ENCODE measurements at regions not wholly inside any gene's neighbourhood (a gene's known extent, or its start where the extent isn't known, plus 50 kb on each side); places are given as distances from the start of the nearest gene placed in this dataset.

DNA sequence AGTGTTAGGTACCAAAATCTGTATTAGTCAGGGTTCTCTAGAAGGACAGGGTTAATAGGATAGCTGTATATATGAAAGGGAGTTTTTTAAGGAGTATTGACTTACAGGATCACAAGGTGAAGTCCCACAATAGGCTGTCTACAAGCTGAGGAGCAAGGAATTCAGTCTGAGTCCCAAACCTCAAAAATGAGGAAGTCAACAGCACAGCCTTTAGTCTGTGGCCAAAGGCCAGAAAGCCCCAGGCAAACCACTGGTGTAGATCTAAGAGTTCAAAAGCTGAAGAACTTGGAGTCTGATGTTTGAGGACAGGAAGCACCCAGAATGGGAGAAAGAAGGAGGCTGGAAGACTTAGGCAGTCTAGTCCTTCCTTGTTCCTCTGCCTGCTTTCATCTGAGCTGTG is 487.5 kb upstream of the CHRM3 start:
- TF ChIP-seq, protein P1, sequence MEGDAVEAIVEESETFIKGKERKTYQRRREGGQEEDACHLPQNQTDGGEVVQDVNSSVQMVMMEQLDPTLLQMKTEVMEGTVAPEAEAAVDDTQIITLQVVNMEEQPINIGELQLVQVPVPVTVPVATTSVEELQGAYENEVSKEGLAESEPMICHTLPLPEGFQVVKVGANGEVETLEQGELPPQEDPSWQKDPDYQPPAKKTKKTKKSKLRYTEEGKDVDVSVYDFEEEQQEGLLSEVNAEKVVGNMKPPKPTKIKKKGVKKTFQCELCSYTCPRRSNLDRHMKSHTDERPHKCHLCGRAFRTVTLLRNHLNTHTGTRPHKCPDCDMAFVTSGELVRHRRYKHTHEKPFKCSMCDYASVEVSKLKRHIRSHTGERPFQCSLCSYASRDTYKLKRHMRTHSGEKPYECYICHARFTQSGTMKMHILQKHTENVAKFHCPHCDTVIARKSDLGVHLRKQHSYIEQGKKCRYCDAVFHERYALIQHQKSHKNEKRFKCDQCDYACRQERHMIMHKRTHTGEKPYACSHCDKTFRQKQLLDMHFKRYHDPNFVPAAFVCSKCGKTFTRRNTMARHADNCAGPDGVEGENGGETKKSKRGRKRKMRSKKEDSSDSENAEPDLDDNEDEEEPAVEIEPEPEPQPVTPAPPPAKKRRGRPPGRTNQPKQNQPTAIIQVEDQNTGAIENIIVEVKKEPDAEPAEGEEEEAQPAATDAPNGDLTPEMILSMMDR (IDR thresholded peaks at IDR 0.05; ENCODE audit: low read length, missing control alignments) = no peak
- no peak overlapping the region for H3K4me3 ChIP-seq (replicated peaks; ENCODE audit: low read depth, low read length)
- no peak for DNase-seq (ENCODE audit: low read depth)

DNA sequence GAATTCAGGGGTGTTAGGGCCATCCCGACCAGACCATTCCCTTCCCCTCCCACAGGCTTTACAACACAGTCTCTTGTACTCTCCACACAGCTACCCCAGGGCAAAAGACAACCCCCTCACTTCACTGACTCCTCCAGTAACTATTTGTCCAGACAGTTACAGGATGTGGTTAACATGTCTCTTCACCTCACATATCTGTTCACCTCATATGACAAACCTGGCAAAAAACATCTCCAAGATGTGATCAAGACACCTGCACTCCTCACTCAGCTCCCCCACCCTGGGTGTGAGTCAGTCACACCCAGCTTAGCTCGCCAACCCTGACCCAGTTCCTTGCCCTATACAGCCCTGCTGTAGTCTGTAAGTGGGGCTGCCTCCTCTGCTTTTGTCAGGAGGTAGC is 490.5 kb upstream of the CHRM3 start:
- H3K4me3 ChIP-seq (replicated peaks; ENCODE audit: low read depth, low read length) = no peak overlapping the region
- no peak for DNase-seq (ENCODE audit: low read depth)
- TF ChIP-seq, protein P1 (IDR thresholded peaks at IDR 0.05; ENCODE audit: low read length, missing control alignments) = no peak

DNA sequence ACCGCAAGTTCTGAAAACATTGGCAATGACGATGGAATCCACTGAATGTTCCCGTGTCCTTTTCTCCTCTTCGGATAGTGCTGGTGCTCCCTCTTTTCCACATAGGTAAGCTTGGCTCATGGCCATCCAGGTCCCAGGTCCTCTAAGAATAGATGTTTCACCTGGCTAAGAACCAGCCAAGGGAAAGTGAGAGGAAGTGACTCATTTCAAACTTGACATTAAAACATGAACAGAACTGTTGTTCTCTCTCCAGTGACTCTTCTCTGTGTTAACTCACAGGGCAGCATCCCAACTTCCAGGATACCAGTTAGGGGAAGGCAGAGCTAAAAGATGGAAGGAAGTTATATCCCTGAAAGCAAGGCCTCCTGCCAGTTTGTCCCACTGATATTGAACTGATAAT is 493.8 kb upstream of the CHRM3 start:
- TF ChIP-seq, protein P1 (IDR thresholded peaks at IDR 0.05; ENCODE audit: low read length, missing control alignments) = no peak
- DNase-seq (ENCODE audit: low read depth) = no peak
- H3K4me3 ChIP-seq (replicated peaks; ENCODE audit: low read depth, low read length) = no peak overlapping the region

DNA sequence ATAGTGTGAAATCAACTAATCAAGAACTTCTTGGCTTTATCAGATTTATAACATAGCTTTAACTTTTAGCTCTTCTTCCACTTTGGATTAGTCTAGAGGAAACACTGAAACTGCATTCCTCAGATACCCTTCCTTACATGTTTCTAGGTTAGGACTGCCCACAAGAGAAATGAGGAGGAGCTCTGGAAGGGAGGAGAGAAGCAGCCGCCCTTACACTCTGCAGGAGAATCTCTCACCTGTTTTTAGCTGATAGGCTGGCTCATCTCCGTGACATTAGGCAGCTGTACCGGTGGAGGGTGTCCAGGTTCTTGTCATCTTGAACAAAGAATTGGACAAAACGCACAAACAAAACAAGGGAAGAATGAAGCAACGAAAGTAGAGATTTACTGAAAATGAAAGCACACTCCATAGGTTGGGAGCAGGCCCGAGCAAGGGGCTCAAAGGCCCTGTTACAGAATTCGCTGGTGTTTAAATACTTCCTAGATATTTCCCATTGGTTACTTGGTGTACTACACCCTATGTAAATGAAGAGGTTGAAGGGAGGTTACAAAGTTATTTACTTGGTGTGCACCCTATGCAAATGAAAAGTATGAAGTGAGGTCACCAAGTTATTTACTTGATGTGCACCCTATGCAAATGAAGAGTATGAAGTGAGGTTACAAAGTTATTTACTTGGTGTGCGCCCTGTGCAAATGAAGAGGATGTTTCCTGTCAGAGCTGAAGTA is 524.9 kb upstream of the CHRM3 start:
- TF ChIP-seq, protein P1 (IDR thresholded peaks at IDR 0.05; ENCODE audit: low read length, missing control alignments) = no peak
- no peak for DNase-seq (ENCODE audit: low read depth)

DNA sequence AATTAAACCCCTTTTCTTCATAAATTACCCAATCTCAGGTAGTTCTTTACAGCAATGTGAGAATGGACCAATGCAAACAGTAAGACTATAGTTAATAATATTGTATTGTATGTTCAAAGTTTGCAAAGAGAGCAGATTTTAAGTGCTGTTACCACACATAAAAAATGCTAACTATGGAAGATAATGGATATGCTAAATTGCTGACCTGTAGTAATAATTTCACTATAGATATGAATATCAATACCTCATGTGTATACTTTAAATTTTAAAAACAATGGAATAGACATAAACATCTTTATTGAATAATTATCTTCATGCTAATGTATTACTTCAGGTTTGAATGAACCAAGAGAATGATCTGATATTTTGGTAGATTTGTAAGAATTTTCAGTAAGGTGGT is 552.4 kb upstream of the CHRM3 start:
- DNase-seq (ENCODE audit: low read depth) = no peak
- TF ChIP-seq, protein P1 (IDR thresholded peaks at IDR 0.05; ENCODE audit: low read length, missing control alignments) = no peak

More for the DNA sequence above, 524.9 kb upstream of the CHRM3 start:
- no peak overlapping the region for H3K4me3 ChIP-seq (replicated peaks; ENCODE audit: low read depth, low read length)

DNA sequence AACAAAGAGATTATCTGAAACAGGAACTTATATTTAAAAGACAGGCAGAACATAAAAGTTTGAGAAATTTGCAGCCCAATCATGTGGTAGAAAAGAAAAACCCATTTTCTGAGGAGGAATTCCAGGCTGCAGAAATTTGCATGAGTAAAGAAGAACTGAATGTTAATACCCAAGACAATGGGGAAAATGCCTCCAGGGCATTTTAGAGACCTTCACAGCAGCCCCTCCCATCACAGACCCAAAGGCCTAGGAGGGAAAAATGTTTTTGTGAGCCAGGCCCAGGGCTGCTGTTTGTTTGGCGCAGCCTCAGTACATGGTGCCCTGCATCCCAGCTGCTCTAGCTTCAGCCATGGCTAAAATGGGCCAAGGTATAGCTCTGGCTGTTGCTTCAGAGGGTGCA is 554.3 kb upstream of the CHRM3 start:
- DNase-seq (ENCODE audit: low read depth) = no peak

More for the DNA sequence above, 552.4 kb upstream of the CHRM3 start:
- H3K4me3 ChIP-seq (replicated peaks; ENCODE audit: low read depth, low read length) = no peak overlapping the region

More for the DNA sequence above, 554.3 kb upstream of the CHRM3 start:
- TF ChIP-seq, protein P1 (IDR thresholded peaks at IDR 0.05; ENCODE audit: low read length, missing control alignments) = no peak
- H3K4me3 ChIP-seq (replicated peaks; ENCODE audit: low read depth, low read length) = no peak overlapping the region

All from fibroblast of pulmonary artery (primary cell).